Activated CD4-positive, alpha-beta T cell treated with anti-CD3 and anti-CD28 coated beads, Interleukin-10, Interleukin-2, amounts not matched to agents 100 ng/mL and 50 ng/mL, durations not matched to agents 16 hours and 8 hours (primary cell): ENCODE measurements at regions not wholly inside any gene's neighbourhood (a gene's known extent, or its start where the extent isn't known, plus 50 kb on each side); places are given as distances from the start of the nearest gene placed in this dataset.

Experiments
- DNase-seq: peaks from one replicate; pipeline ENCODE4 v3.0.0-alpha.2; 2020

DNA sequence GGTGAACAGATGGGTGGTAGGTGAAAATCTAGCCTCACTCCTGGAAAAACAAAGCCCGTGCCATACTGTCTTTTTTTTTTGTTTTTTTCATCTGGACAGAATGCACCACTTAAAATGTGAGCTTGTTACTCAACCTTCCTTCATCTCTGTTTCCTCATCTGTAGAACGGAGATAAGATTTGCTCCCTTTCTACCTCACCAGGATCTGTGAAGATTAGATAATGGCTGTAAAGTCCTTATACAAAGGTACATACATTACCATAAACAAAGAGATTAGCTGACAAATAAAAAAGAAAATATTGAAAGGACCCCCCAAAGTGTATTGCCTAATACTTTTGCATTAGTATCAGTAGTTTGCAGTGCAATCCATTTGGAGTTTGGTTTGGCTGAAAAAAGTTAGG lies 75.4 kb upstream of the ZEB2 start:
- no peak for DNase-seq

- DNase-seq, result no peak
Measured at GRCh38 chr2:144593803-144594202, 73.9 kb upstream of the ZEB2 start.

- DNase-seq, result no peak
Measured at GRCh38 chr2:144592500-144593256, 72.8 kb upstream of the ZEB2 start.

GRCh38 chr2:144587306-144587705 lies 67.4 kb upstream of the ZEB2 start:
- peak; percentile 19 for DNase-seq

DNA sequence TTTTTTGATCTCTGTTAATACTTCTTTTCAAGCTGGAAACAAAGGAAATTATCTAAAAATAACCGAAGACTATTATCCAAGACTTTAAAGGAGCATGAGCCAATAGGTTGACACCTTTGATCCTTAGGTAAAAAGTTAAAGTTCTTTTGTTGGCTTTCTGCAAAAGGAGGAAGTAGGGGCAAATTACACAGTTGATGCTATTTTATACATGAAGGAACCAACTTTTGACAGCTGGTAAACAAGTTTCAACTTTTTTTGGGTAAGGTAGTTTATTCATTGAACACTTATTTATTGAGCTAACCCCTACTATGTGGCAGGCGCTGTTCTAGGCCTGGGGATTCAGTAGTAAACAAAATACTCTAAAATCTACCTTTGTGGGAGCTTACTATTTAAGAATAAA lies 66.6 kb upstream of the ZEB2 start:
- DNase-seq, result no peak

DNA sequence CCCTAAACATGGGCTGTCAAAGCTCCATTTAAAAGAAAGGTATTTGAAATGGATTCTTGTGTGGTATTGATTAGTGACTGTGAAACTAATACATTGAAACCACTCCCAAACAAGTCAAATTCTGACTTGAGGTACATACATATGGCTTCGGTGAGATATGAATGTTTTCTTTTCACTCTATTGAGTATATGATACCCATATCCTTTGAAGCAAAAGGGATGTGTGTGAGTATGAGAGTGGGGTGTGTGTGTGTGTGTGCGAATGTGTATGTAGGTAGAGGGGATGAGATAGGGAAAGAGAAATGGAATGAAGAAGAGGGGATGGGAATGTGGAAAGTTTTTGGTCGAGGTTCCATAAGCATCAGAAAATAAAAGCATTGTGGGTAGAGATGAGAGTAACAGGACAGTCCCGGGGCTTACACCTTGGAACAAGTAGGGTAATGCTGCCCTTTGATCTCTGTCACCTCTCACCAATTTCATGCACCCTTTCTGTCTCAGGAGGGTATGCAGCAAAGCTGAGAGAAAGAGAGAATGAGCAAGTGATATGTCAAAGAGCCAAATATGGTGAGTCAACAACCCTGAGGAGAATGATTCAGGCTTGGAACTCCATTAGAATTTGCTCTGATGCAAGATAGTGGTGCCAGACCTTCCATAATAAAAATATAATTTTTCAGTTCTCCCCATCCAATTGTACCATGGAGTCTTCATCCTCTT lies 64.0 kb upstream of the ZEB2 start:
- peak; percentile 39 for DNase-seq

DNA sequence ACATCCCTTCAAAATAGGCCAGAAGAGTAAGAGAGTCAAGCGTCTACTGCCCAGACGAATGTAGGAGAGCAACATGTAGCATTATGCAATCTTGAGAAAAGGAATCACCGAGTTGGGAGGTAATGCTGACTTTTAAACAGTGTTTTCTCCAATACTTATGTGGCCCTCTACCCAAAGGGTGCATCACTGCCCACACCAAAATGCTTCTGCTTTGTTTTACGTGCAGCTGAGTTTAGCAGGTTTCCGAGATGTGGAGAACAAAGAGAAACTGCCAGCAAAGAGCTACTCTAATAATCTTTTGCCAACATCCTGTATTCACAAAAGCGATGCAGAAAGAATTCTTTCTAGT lies 63.4 kb upstream of the ZEB2 start:
- no peak for DNase-seq

DNA sequence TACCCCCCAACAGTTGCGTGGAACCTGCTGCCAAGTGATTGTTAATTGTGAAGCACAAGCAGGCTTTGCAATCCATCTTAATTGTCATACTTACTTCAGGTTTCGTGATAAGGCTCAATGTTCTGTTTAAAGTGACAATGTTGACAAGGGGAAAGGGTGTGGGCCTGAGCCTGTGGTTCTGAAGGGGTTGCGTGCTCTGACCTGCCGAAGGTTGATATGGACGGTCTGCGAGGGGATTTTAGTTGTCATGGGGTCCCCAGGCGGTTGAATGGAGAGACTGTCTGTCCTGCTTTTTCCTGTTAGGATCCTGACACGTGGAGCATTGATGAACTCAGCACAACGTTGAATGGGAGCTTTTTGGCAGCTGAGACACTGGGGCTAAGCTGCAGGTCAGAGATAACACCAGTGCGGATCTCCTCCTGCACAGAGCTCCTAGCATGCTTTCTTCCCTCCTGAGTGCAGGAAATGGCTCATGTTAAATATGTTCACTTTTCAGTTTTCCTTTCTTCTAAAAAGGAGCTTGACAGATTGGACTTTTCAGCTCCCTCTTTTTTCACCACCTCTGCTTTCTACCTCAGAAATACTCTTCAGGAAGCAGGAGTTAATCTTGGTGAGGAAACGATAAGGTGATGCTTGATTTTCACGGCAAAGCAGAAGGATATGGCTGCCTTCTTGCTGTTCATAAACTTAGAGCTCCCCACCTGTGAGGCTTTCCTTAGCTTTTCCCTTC lies 62.9 kb upstream of the ZEB2 start:
- no peak for DNase-seq

DNA sequence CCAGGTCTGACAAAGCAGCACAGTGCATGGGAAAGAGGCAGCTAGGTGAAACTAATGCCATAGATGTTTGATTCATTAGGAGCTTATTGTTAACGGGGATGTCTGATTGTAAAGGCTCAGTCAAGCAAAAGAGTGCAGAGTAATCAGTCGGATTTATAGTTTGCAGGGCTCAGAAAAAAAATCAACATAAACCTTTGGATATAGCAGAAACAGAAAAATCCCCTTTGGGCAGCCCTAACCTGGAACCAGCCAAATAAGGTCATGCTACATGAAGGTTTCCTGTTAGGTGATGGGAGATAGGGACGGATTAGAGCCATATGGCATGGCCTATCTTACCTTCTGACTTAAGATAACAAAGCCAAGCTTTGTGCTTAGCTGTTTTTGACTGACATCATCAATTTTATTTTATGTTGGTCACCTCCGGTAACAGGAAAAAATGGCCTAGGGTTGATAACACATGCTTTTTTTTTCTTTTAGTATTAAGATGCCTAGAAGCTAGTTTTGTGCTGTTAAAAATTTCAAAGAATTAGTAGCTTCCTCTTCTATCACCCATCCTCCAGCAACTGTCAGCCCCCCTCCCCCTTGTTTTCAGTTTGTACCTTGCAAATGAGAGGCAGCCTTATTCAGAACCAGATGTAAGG lies 60.7 kb upstream of the ZEB2 start:
- no peak for DNase-seq

- no peak for DNase-seq
Measured at GRCh38 chr2:144579556-144579955, 59.6 kb upstream of the ZEB2 start.

GRCh38 chr2:144578099-144578498 lies 58.2 kb upstream of the ZEB2 start:
- DNase-seq, result no peak

GRCh38 chr2:144572977-144573376 lies 53.1 kb upstream of the ZEB2 start:
- DNase-seq, result peak; percentile 62

- no peak for DNase-seq
Measured at GRCh38 chr2:144571770-144572169, 51.9 kb upstream of the ZEB2 start.

GRCh38 chr2:144570566-144570965 lies 50.6 kb upstream of the ZEB2 start:
- DNase-seq, result peak; percentile 68
